ENCODE measurements at regions not wholly inside any gene's neighbourhood (a gene's known extent, or its start where the extent isn't known, plus 50 kb on each side); places are given as distances from the start of the nearest gene placed in this dataset.

DNA sequence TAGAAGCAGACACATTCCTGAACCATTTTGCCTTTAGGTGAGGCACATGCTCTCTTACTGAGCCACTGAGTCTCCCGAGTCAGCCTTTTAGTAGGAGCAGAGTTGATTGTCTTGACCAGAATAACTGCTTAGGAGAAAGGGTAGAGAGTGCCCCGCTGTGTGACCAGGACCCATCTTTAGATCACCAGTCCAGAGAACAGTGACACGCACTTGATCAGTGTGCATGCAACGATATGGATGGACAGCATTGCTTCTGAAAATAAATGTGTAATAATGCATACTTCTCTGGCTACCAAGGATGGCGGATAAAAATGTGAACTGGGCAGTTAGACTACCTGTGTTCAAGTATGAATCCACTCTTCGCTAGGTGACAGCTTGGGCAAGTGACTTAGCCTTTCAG is 897.7 kb downstream of the TRIML1 start:
- DNase-seq (ENCODE audit: extremely low spot score, insufficient read length, low read depth) = no peak
- no peak for FAIRE-seq

DNA sequence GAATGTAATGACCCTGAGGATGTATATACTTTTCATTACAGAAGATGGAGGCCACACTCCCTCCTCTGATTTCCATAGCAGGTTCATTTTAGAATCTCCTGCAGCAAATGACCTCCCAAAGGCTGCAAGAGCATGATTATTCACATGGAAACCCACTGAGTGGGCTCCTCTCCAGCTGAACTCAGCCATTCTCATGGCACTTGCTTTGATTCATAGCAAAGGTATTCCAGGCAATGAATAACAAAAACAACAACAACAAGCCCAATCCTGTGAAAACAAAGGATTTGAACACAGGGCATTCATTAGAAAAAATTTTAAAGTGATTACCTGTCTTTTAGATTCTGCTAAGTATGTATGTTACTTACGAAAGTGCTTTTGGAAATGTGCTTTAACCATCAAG is 894.0 kb upstream of the FRG1 start:
- no peak for FAIRE-seq

DNA sequence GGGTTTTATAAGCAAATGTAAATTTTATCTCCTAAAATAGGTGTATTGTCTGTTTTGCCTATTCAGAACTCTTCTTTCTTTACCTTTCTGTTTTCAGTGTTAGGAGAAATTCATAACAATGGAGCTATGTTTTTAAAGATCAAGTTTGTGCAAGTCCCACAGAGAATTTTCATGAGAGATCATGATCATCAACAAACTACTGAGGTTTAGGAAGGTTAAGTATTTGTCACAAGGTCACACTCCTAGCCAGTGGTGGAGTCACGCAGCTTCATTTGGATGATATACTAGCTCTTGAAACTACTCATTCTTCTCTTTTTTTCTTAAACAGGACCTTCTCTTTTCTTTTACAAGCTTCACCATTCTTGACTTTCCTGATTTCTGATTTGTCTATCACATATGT is 892.6 kb upstream of the FRG1 start:
- FAIRE-seq = no peak

More for the DNA sequence above, 894.0 kb upstream of the FRG1 start:
- no peak for DNase-seq (ENCODE audit: extremely low spot score, insufficient read length, low read depth)

DNA sequence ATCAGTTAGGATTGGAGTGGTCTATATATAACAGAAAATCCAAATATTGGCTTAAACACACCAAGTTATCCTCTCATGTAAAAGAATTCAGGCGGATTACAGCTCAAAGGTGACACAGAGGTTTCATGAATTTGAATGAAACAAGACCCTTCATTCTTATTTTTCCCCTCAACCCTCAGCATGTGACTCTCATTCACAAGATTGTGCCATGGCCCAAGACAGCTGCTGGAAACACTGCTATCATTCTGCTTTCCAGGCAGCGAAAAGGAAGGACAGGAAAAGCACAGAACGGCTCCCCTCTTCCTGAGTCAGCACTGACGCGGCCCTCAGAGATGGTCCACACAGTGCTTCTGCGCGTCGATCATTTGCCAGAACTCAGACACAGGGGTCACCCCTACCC is 891.0 kb upstream of the FRG1 start:
- DNase-seq (ENCODE audit: extremely low spot score, insufficient read length, low read depth) = no peak
- FAIRE-seq = no peak

More for the DNA sequence above, 892.6 kb upstream of the FRG1 start:
- no peak for DNase-seq (ENCODE audit: extremely low spot score, insufficient read length, low read depth)

DNA sequence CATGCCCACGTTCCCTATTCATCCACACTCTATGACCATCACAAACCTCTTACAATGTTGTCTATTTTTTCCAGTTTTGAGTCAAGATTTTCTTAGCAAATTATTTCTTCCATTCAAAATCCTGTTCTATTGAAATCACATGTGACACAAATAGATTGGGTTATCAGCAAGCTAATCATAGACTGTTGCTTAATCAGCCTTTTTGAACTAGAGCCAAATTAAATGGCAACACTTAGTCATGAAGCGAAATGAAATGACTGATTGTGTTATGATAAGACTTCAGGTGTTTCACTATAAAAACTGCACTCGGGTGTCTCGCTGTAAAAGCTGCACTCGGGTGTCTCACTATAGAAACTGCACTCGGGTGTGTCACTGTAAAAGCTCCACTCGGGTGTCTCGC is 890.0 kb upstream of the FRG1 start:
- DNase-seq (ENCODE audit: extremely low spot score, insufficient read length, low read depth) = no peak
- no peak for FAIRE-seq

DNA sequence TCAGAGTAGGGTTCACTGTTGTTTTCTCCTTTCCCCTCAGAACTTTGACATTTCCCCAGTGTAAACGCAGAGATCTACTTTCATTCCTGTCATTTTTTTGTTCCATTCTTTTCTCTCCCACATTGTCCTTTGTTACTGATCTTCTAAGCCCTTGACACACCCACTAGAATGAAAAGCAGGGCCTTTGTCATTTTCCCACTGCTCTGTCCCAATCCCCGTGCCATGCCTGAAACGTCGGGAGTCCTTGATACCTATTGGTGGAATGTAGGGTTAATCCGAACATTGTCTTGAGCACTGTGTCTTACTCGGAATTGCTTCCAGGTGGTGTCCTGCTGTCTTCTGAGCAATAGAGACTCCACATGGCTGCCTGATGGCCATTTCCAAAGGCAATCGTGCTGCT is 887.1 kb upstream of the FRG1 start:
- no peak for FAIRE-seq
- DNase-seq (ENCODE audit: extremely low spot score, insufficient read length, low read depth) = no peak

DNA sequence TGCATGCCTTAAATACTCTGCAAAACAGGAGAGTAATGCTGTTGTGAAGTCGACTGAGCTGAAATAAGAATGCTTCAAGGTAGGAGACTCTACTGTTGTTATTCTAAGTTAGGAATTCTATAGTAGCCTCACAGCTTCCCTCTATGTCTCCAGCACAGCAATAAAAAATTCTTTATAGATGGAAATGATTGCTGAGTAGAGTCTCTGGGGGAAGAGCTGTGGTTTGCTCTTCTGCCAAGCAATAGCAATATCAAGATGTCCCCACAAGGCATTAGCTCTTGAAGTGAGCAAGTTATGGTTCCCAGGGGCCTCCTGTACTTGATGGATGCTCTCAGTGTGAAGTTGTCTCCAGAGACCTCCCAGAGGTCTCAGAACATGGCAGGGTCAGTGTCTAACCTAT is 880.6 kb upstream of the FRG1 start:
- FAIRE-seq (no peak), DNase-seq (ENCODE audit: extremely low spot score, insufficient read length, low read depth) (no peak)

DNA sequence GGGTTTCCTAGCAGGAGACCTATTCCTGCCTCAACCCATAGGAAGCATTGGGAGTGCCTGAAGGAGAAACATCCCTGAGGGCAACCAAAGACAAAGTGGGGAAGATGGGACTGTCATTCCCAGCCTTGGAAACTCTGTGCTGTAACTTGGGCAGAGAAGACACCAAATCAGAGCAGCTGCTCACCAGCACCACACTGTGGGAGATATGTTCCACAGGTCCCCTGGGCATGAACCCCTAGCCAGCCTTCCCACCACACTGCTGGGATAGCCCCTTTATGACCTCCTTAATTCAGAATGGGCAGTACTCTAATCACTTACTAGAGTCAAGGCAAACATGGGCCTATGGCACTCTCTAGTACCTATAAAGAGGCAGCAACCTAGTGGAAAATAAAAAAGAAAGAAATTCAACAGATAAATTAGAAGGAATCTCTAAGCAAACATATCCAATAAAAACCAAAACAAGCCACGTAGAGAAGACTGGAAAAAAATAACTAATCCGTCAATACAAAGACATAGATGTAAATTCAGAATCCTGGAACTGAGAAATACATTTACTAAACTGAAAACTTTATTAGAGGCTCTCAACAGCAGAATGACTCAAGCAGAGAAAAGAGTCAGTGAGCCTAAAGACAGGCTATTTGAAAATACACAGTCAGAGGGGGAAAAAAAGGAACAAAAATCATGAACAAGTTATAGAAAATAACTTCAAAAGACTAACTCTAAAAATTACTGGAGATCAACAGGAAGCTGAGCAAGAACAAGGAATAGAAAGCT is 878.4 kb upstream of the FRG1 start:
- FAIRE-seq = no peak

DNA sequence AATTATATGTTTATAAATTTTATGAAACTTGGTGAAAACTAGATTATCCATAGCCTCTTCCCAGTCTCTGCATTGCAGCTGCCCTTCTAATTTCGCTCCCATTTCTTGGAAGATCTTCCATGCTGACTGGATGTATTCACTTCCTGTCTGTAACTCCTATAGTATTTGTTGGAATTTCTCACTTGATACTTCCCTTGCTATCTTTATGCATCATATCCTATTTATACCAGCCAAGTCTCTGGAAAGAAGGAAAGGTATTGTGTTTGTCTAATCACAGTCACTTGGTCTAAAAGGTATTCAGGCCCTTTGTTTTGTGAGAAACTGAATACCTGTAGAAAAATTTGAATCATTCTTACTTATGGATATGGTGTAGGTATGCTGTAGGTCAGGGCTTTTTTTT is 870.9 kb upstream of the FRG1 start:
- no peak for DNase-seq (ENCODE audit: extremely low spot score, insufficient read length, low read depth)
- FAIRE-seq = no peak

More for the DNA sequence above, 878.4 kb upstream of the FRG1 start:
- DNase-seq (ENCODE audit: extremely low spot score, insufficient read length, low read depth) = no peak

DNA sequence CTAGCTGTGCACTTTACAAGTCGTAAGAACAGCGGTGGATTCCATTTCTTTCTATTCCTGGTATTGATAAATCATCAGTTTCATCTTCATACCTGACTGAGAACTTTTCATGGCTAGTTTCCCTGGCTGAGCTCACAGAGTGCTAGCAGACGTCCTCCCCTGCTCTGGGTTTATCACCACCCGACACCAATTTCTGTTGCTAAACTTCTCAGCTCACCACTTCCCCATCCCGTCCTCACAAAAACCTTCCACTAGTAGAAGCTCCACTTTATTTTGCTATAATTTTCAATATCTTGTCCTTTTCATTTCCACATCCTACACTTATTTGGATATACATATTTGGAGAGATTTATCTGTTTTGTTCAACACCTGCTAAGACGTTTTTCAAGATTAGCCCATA is 869.4 kb upstream of the FRG1 start:
- DNase-seq (ENCODE audit: extremely low spot score, insufficient read length, low read depth) = no peak
- FAIRE-seq = no peak

DNA sequence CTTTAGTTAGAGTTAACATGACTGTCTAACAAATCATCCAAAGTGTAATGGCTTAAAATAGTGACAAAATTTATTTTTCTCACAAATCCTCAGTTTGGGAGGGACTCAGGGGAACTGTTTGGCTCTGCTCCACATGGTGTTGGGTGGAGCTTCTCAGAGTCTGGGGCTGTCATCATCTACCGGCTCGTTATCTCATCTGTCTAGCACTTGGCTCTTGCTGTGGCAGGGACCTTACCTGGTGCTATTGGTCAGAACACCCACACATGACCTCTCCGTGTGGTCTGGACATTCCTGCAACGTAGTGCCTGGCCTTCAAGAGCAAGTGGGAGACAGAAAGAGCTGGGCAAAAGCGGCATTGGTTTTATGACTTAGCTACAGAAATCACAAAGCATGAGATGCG is 866.9 kb upstream of the FRG1 start:
- FAIRE-seq (no peak), DNase-seq (ENCODE audit: extremely low spot score, insufficient read length, low read depth) (no peak)

DNA sequence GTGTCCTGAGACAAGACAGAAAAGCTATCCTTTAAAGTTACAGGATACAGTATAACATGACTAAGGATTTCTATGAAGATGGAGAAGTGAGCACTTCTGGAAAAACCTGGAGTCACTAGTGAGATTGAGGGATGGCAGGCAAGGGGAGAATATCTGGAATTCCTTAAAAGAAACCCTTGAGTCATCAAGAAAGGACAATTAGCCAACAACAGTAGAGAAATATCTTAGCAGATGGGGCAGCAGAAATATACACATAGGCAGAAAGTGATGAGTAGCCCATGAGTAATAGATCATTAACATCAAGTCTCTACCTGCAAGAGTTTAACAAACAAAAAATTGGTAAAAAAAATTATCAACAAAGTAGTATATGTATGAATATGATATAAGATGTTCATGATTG is 858.8 kb upstream of the FRG1 start:
- FAIRE-seq (no peak), DNase-seq (ENCODE audit: extremely low spot score, insufficient read length, low read depth) (no peak)

DNA sequence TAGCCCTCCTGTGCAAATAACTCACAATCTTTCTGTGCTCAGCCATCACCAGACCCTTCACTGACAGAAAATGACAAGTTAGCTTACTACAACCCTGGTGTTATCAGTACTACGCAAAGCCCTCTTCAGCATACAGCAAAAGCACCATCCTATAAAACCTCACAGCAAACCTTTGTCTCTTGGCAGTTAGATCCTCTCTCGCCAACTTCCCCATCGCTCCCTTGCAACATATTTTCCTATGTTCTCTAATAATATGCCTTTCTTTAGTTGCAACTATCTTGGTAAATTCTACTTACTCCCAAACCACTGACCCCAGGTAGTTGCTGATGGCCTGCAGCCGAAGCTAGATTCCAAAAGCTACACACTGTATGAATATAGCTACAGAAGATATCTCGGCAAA is 856.9 kb upstream of the FRG1 start:
- DNase-seq (ENCODE audit: extremely low spot score, insufficient read length, low read depth) (no peak), FAIRE-seq (no peak)

DNA sequence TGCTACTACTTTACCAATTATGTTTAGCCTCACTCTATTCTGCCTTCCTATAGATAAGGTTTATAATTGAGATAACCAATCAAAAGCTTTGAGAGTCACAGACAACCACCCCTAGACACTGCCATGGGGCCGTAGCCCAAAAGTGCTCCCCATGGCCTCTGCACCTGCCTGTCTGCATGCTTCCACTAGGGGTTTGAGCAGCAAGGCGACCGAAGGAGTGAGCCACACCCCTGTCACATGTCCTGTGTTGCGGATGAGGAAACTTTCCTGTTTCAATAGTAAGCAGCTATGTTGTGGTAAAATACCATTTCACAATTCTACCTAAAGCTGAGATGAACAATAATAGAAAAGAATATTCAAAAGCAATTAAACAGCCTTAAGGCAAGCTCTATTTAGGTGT is 856.0 kb upstream of the FRG1 start:
- no peak for DNase-seq (ENCODE audit: extremely low spot score, insufficient read length, low read depth)
- no peak for FAIRE-seq

DNA sequence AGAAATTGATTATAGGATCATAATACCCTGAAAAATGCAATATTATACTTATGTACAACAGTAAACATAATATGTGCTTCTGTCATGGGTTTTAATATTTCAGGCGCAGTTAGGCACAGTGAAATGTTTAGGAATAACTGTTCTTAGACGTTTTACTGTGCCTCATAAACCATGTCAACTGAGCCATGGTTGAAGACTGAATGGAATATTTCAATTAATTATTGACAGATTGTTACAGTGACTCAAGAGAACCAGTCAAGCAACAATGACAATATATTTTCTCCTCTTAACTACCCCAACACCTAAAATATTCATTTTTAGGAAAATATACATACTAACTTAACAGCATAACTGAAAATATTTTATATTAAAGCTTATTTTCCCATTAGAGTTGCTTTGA is 852.7 kb upstream of the FRG1 start:
- DNase-seq (ENCODE audit: extremely low spot score, insufficient read length, low read depth) = no peak
- no peak for FAIRE-seq

DNA sequence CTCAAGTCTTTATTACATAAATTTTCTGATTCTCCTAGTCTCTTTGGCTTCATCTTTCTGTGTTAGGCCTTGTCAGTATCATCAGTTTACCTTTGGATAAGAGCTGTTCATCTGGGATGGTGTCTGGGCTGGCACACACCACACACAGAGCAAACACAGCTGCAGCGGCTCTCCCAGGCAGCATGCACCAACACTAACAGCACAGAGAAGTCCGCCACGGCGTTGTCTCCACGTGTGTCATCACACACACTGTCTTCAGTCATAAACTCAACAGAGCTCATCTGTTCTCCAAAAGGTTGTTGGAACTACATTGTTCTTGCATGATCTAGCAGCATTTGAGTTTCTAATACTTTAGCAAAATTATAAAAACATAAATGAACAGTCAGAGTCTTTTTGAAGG is 851.9 kb upstream of the FRG1 start:
- FAIRE-seq (no peak), DNase-seq (ENCODE audit: extremely low spot score, insufficient read length, low read depth) (no peak)

DNA sequence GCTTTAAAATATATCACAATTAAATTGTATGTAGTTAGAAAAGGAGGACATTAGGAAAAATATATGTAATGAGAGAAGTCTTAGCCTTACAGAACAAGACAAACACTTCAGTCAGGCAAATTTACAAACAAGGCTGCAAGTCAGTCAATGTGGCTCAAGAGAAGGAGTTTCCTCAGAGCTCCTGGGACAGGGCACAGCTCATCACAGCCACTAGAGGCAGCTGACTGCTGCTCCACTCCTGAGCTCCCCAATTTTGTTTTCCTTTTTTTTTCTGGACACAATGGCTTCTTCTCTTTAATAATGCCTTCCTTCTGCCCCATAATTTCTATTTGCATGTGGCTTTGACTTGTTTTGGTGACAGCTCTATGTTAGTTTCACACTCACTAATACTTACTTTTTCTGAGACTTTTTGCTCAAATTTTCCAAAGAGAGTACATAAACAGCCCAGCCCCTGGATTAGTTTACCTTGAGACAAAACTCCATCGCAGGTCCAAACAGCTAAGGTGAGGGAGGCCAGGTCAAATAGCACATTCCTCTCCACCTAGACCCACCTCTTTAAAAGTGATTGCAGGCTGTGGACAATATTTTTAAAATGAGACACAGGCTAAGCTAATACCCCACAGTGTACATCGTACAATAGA is 850.4 kb upstream of the FRG1 start:
- no peak for DNase-seq (ENCODE audit: extremely low spot score, insufficient read length, low read depth)

DNA sequence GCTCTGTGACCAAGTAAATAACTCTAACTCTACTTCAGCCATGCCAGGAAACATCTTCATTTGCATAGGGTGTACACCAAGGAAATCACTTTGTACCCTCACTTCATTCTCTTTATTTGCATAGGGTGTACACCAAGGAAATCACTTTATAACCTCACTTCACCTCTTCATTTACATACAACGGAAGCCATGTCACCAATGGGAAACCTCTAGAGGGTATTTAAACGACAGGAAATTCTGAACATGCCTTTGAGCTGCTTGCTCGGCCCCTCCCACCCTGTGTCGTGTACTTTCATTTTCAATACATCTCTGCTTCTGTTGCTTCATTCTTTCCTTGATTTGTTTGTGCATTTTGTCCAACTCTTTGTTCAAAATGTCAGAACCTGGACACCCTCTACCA is 848.1 kb upstream of the FRG1 start:
- DNase-seq (ENCODE audit: extremely low spot score, insufficient read length, low read depth) (no peak), FAIRE-seq (no peak)

More for the DNA sequence above, 850.4 kb upstream of the FRG1 start:
- FAIRE-seq = no peak

DNA sequence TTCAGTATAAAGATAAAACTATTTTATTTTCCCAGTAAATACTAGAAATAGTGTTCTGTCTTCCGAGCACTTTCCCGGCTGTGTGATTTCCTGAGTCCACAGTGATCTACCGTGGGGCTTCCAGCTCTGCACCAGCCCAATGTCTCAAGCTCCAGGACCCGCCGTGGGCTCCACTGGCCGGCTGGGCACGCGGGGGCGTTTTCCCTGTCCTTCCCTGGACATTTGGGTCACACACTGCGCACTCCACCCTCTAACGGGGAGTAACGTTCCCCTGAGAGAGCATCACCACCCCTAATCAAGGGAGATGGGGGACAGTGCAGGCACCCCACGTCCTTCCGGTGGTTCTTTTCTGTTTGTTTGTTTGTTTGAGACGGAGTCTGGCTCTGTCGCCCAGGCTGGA is 844.6 kb upstream of the FRG1 start:
- DNase-seq (ENCODE audit: extremely low spot score, insufficient read length, low read depth) = no peak
- FAIRE-seq = no peak

DNA sequence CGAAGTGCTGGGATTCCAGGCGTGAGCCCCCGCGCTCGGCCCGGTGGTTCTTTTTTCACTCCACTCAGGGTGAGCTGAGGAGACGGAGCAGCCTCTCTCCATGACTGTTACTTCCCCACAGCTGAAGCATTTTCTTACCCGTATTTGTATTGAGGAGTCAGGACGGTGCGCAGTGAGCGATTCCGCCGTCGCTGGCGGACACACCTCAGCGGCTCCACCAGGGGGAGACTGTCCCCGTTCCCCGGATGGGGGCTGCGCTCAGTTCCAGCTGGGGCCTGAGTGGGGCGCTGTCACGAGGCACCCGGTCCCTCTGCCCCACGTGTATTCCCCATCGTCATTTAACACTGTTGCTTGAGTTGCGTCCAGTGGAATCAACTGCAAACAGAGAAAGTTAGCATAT is 844.0 kb upstream of the FRG1 start:
- DNase-seq (ENCODE audit: extremely low spot score, insufficient read length, low read depth) (no peak), FAIRE-seq (no peak)

DNA sequence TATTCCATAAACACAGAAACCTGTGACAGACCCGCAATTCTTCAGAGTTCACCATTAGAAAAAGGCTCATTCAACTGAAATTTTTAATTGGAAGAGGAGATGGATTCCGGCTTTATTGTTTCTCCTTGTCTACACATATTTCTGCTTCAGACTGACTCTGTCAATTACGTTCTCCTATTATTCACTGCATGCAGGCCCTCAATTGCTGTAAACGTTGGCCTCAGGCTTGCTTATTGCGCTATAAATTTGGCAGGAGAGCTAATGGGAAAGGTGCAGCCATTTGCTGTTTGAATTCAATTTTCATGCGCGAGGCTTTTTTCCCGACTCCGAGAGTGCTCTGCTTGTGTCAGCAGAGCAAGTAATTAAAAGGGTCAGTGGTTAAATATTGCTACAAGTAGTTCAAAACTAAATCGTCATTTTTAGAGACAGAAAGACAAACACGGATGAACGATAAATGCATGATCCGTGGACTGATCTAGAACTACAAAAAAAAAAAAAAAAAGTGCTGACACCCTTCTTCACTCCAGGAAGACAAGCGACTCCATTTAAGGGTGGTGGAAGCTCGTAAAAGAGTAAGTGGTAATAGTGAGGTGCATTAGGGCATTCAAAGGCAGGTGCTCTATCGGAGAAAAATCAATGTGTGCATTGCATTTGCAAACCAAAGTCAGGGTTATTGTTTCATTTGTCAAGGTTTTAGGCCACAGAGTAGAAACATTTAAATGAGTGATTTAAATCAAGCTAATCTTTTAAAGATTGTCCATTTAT is 841.6 kb upstream of the FRG1 start:
- FAIRE-seq (no peak), DNase-seq (ENCODE audit: extremely low spot score, insufficient read length, low read depth) (no peak)
